SU-DHL-6 (cell line): ENCODE measurements at regions not wholly inside any gene's neighbourhood (a gene's known extent, or its start where the extent isn't known, plus 50 kb on each side); places are given as distances from the start of the nearest gene placed in this dataset.

Experiments used
- H2AFZ ChIP-seq: fragments of 200-600 bp; sonication (generic); 2 replicates; pipeline ENCODE4 v1.6.1; 2014; ENCODE audit warnings: low read depth, mild to moderate bottlenecking, moderate library complexity, mixed read lengths, antibody characterized with exemption, low read length; ENCODE audit not compliant: severe bottlenecking
- H3F3A ChIP-seq: fragments of 200-600 bp; shearing (Covaris generic); 2 replicates; pipeline ENCODE4 v1.6.0; 2016; ENCODE audit warnings: antibody characterized with exemption, mild to moderate bottlenecking; ENCODE audit not compliant: insufficient read depth
- H3K27ac ChIP-seq: fragments of 200-600 bp; sonication (generic); 2 replicates; pipeline ENCODE4 v1.5.1; 2016; ENCODE audit warnings: low read depth, mild to moderate bottlenecking, low read length, moderate library complexity, mixed read lengths
- H3K27me3 ChIP-seq: fragments of 200-600 bp; sonication (generic), shearing (Covaris generic); 2 replicates; pipeline ENCODE4 v1.6.0; 2014; ENCODE audit warnings: mild to moderate bottlenecking, low read length
- H3K36me3 ChIP-seq: fragments of 200-600 bp; sonication (generic); 2 replicates; pipeline ENCODE4 v1.6.1; 2014; ENCODE audit warnings: mild to moderate bottlenecking, low read length, mixed read lengths
- H3K4me2 ChIP-seq: fragments of 300-600, 200-600 bp; shearing (Covaris generic), sonication (generic); 2 replicates; pipeline ENCODE4 v1.6.0; 2014; ENCODE audit warnings: low read length, low read depth, mild to moderate bottlenecking; ENCODE audit not compliant: poor library complexity, severe bottlenecking
- H3K4me3 ChIP-seq: fragments of 200-600 bp; sonication (generic); 2 replicates; pipeline ENCODE4 v1.5.1; 2014; ENCODE audit warnings: antibody characterized with exemption, low read length, mild to moderate bottlenecking, mixed read lengths; ENCODE audit not compliant: insufficient read depth, poor library complexity, severe bottlenecking
- H3K79me2 ChIP-seq: fragments of 200-600 bp; sonication (generic); 2 replicates; pipeline ENCODE4 v1.6.1; 2014; ENCODE audit warnings: mild to moderate bottlenecking, low read length, moderate library complexity; ENCODE audit not compliant: insufficient read depth
- H3K9ac ChIP-seq: fragments of 200-600 bp; sonication (generic); 2 replicates; pipeline ENCODE4 v1.7.0; 2014; ENCODE audit warnings: mild to moderate bottlenecking, low read length
- H3K9me2 ChIP-seq: fragments of 200-600 bp; sonication (generic); replicated peaks from 2 replicates; pipeline ENCODE4 v1.6.1; 2014; ENCODE audit warnings: low read length; ENCODE audit not compliant: insufficient read depth
- H3K9me3 ChIP-seq: fragments of 200-600 bp; sonication (generic); 2 replicates; pipeline ENCODE4 v1.6.1; 2014; ENCODE audit warnings: low read length, mixed read lengths; ENCODE audit not compliant: insufficient read depth
- H4K20me1 ChIP-seq: fragments of 200-600 bp; sonication (generic); 2 replicates; pipeline ENCODE4 v1.6.1; 2014; ENCODE audit warnings: low read depth, mild to moderate bottlenecking, antibody characterized with exemption, low read length, moderate library complexity, mixed read lengths
- EZH2phosphoT487 ChIP-seq: fragments of 200-600 bp; sonication (generic), shearing (Covaris generic); conservative IDR thresholded peaks from 2 replicates; pipeline ENCODE4 v1.6.1; 2018; ENCODE audit warnings: mild to moderate bottlenecking, antibody characterized with exemption, low read length, moderate library complexity, mixed read lengths
- TF ChIP-seq, protein P1 (sequence below): fragments of 200-600 bp; sonication (generic); IDR thresholded peaks from one replicate; pipeline ENCODE4 v1.5.1; 2017; ENCODE audit warnings: antibody characterized with exemption, mild to moderate bottlenecking, low read length, moderate library complexity; ENCODE audit not compliant: insufficient read depth, poor library complexity, severe bottlenecking

DNA sequence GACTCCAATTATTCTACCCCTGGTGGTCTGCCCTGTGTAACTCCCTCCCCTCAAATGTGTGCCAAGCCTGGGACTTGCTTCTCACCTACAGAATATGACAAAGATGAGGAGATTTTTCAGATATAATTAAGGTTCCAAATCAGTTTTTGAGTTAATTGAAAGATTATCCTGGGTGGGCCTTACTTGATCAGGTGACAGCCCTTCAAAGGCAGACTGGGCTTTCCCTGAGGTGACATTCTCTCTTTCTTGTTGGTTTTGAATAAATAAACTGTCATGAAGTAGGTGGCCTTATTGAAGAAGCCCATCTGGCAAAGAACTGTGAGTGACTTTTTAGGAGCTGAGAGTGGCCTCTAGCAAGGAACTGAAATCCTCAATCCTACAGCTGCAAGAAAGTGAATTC lies 106.0 kb downstream of the BRMS1L start:
- peak overlapping the region; percentile 17 for H3K4me2 ChIP-seq
- TF ChIP-seq, protein P1, sequence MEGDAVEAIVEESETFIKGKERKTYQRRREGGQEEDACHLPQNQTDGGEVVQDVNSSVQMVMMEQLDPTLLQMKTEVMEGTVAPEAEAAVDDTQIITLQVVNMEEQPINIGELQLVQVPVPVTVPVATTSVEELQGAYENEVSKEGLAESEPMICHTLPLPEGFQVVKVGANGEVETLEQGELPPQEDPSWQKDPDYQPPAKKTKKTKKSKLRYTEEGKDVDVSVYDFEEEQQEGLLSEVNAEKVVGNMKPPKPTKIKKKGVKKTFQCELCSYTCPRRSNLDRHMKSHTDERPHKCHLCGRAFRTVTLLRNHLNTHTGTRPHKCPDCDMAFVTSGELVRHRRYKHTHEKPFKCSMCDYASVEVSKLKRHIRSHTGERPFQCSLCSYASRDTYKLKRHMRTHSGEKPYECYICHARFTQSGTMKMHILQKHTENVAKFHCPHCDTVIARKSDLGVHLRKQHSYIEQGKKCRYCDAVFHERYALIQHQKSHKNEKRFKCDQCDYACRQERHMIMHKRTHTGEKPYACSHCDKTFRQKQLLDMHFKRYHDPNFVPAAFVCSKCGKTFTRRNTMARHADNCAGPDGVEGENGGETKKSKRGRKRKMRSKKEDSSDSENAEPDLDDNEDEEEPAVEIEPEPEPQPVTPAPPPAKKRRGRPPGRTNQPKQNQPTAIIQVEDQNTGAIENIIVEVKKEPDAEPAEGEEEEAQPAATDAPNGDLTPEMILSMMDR, result no peak
- TF ChIP-seq EZH2phosphoT487, result no peak
- H3K4me3 ChIP-seq, result no peak overlapping the region
- H3K79me2 ChIP-seq, result no peaks in the 10 kb centered on the region
- no peaks in the 10 kb centered on the region for H3F3A ChIP-seq
- H3K36me3 ChIP-seq, result no peaks in the 10 kb centered on the region
- H3K9me3 ChIP-seq, result no peaks in the 10 kb centered on the region
- no peaks in the 10 kb centered on the region for H3K27me3 ChIP-seq
- H3K27ac ChIP-seq, result no peak overlapping the region
- no peaks in the 10 kb centered on the region for H4K20me1 ChIP-seq
- no peaks in the 10 kb centered on the region for H3K9me2 ChIP-seq
- H3K9ac ChIP-seq, result no peak overlapping the region
- H2AFZ ChIP-seq, result peak overlapping the region; percentile 44

DNA sequence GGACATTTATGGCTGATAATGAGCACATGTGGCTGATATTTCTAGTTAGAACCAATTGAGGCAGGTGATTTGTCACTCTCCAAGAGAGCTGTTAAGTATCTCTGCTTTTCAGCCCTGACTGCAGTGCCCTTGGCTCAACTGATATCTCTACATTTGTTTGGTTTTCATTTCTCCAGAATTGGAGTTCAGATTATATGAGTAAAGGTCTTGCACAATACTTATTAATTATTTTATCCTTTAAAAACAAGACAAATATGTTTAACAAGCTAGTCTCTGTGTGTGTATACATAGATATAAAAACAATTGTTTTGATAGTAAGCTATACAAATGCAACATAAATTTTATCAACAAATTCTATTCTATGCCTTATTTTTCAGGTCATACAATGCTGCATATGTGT lies 105.2 kb downstream of the BRMS1L start:
- Histone ChIP-seq H3K4me3 (no peak overlapping the region), H3K9ac (no peak overlapping the region), H3K9me2 (no peaks in the 10 kb centered on the region), H4K20me1 (no peaks in the 10 kb centered on the region), H2AFZ (no peak overlapping the region), H3K27ac (no peak overlapping the region), H3K4me2 (no peak overlapping the region), H3K36me3 (no peaks in the 10 kb centered on the region), H3K79me2 (no peaks in the 10 kb centered on the region), H3F3A (no peaks in the 10 kb centered on the region), H3K27me3 (no peaks in the 10 kb centered on the region), H3K9me3 (no peaks in the 10 kb centered on the region)
- TF ChIP-seq EZH2phosphoT487, result no peak
- TF ChIP-seq, protein P1, result no peak

DNA sequence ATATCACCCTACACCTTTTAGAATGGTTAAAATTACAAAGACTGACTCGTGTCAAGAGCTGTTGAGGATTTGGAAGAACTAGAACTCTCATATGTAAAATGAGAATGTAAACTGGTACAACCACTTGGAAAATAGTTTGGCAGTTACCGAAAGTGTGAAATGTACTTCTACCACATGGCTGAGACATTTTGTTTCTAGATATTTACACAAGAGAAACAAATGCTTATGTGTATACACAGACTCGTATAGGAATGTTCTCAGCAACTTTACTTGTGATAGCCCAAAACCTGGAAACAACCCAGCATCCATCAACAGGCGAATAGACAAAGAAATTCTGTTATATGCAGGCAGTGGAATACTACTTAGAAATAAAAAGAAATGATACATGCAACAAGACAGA lies 103.0 kb downstream of the BRMS1L start:
- no peaks in the 10 kb centered on the region for H4K20me1 ChIP-seq
- no peak overlapping the region for H3K27ac ChIP-seq
- H2AFZ ChIP-seq, result no peak overlapping the region
- no peaks in the 10 kb centered on the region for H3K79me2 ChIP-seq
- no peak overlapping the region for H3K4me3 ChIP-seq
- no peaks in the 10 kb centered on the region for H3F3A ChIP-seq
- no peaks in the 10 kb centered on the region for H3K9me2 ChIP-seq
- no peaks in the 10 kb centered on the region for H3K36me3 ChIP-seq
- H3K27me3 ChIP-seq, result no peaks in the 10 kb centered on the region
- TF ChIP-seq, protein P1, result no peak
- TF ChIP-seq EZH2phosphoT487, result no peak
- H3K9ac ChIP-seq, result no peak overlapping the region
- H3K4me2 ChIP-seq, result no peak overlapping the region
- H3K9me3 ChIP-seq, result no peaks in the 10 kb centered on the region
